ENCODE measurements at regions not wholly inside any gene's neighbourhood (a gene's known extent, or its start where the extent isn't known, plus 50 kb on each side); places are given as distances from the start of the nearest gene placed in this dataset.

DNA sequence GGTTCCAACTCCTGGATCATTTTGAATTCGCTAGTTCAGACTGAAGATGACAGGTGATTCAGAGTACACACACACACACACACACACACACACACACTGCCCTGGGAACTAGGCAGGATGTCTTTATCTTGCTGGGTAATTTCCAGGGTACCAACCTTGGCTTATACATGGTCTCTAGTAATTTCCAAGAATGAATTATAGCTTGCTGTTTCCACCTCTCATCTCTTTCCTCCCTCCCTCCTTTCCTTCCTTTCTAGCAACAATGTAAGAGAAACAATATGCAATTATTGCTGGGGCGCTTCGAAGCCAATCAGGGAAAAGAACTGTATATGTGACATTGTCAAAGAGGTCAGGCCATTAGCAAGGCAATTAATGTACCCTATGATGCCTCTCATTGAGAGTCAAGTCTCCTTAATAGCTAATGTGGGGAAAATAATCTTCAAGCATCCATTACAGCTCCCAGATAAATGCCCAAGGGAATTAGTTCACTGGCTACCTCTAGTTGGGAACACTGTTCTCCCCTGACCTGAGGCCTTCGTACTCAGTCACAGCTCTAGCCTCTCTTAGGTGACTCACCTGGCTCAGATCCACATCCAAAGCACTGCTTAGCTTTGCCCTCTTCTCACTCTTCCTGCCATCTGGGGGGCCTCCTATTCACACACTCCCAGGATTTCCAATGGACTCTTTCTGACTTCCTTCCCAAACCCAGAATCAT is 311.5 kb downstream of the PPP1R2C start:
- Histone ChIP-seq H3K36me3 (no peaks in the 10 kb centered on the region), H3K4me3 (no peak overlapping the region), H3K4me1 (no peaks in the 10 kb centered on the region), H3K27ac (no peak overlapping the region), H3K9me3 (no peaks in the 10 kb centered on the region), H3K27me3 (no peaks in the 10 kb centered on the region)
- DNase-seq = no peak
- ATAC-seq = peak; percentile 32
- no peak for TF ChIP-seq CTCF (IDR thresholded peaks at IDR 0.05)
- intact Hi-C loops (cut with DNase I) = no loop called here

- no peaks in the 10 kb centered on the region for H3K27me3 ChIP-seq
- no peaks in the 10 kb centered on the region for H3K9me3 ChIP-seq
- intact Hi-C loops (cut with DNase I) = no loop called here
- TF ChIP-seq CTCF (IDR thresholded peaks at IDR 0.05) = no peak
- no peaks in the 10 kb centered on the region for H3K36me3 ChIP-seq
- no peaks in the 10 kb centered on the region for H3K4me1 ChIP-seq
- DNase-seq = no peak
- no peak for ATAC-seq
- no peak overlapping the region for H3K4me3 ChIP-seq
- no peak overlapping the region for H3K27ac ChIP-seq
Observed at GRCh38 chrX:42465821-42466220, 312.1 kb downstream of the PPP1R2C start.

- DNase-seq = no peak
- H3K9me3 ChIP-seq = no peaks in the 10 kb centered on the region
- intact Hi-C loops (cut with DNase I) = no loop called here
- H3K36me3 ChIP-seq = no peaks in the 10 kb centered on the region
- TF ChIP-seq CTCF (IDR thresholded peaks at IDR 0.05) = no peak
- no peak overlapping the region for H3K27ac ChIP-seq
- H3K4me3 ChIP-seq = no peak overlapping the region
- no peaks in the 10 kb centered on the region for H3K27me3 ChIP-seq
- H3K4me1 ChIP-seq = no peaks in the 10 kb centered on the region
- no peak for ATAC-seq
Observed at GRCh38 chrX:42463706-42464490, 314.1 kb downstream of the PPP1R2C start.

- ATAC-seq = no peak
- no peaks in the 10 kb centered on the region for H3K36me3 ChIP-seq
- TF ChIP-seq CTCF (IDR thresholded peaks at IDR 0.05) = no peak
- DNase-seq = no peak
- no peaks in the 10 kb centered on the region for H3K27me3 ChIP-seq
- intact Hi-C loops (cut with DNase I) = no loop called here
- H3K4me3 ChIP-seq = no peak overlapping the region
- H3K9me3 ChIP-seq = no peaks in the 10 kb centered on the region
- no peaks in the 10 kb centered on the region for H3K4me1 ChIP-seq
- H3K27ac ChIP-seq = no peak overlapping the region
Observed at GRCh38 chrX:42462917-42463316, 315.0 kb downstream of the PPP1R2C start.

GRCh38 chrX:42460706-42461105 is 317.3 kb downstream of the PPP1R2C start:
- Histone ChIP-seq H3K36me3 (no peaks in the 10 kb centered on the region), H3K4me3 (no peak overlapping the region), H3K27me3 (no peaks in the 10 kb centered on the region), H3K4me1 (no peaks in the 10 kb centered on the region), H3K9me3 (no peaks in the 10 kb centered on the region), H3K27ac (no peak overlapping the region)
- intact Hi-C loops (cut with DNase I) = no loop called here
- ATAC-seq (no peak), DNase-seq (no peak)
- no peak for TF ChIP-seq CTCF (IDR thresholded peaks at IDR 0.05)
